ENCODE measurements at regions not wholly inside any gene's neighbourhood (a gene's known extent, or its start where the extent isn't known, plus 50 kb on each side); places are given as distances from the start of the nearest gene placed in this dataset.
"Not testable (repeated sequence)": the region's sequence is repeated elsewhere in the genome, so short reads cannot be mapped to it uniquely, and the experiment has no call there.

DNA sequence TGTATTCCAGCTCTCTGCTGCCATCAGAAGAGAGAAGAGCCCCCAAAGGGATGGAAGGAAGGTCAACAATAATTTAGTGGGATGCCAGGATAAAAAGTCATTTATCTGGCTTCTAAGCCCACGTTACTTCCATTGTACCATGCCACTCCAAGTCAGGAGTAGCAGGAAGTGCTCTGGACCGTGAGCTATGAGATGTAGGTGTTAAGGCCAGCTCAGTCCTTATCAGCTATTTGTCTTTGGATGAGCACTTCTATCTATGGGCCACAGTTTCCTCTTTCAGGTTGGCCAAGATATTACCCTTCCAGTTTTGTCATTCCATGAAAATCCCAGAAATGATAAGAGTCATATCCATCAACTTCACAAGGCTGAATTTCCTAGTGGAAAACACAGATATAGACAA, 119.4 kb upstream of the CACUL1 start:
- Mint-ChIP-seq H3K9me3 (no peaks in the 10 kb centered on the region), H3K36me3 (ENCODE audit: low read depth) (no peaks in the 10 kb centered on the region), H3K4me1 (ENCODE audit: low read depth) (no peaks in the 10 kb centered on the region), H3K27ac (no peak overlapping the region), H3K4me3 (no peak overlapping the region), H3K27me3 (ENCODE audit: low read depth) (peaks cover 21% of the 10 kb centered on the region)

DNA sequence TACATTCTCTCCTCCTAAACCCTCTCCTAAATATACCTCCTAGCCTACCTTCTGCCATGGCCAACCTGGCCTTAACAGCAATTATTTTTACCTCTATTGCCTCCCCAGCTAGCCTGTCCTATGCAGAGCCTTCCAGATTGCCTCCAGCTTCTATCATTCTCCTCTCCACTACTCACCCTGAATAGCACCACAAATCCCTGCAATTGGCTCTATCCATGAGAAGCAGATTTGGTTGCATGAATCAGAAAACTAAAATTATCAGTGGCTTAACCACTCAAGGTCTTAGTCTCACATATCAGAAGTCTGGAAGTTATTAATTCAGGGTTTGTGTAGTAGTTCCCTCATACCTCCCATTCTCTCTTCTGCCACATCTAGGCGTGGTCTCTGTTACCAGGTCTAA, 120.3 kb upstream of the CACUL1 start:
- no peaks in the 10 kb centered on the region for H3K4me1 Mint-ChIP-seq (ENCODE audit: low read depth)
- peaks cover 26% of the 10 kb centered on the region for H3K27me3 Mint-ChIP-seq (ENCODE audit: low read depth)
- H3K4me3 Mint-ChIP-seq = no peak overlapping the region

DNA sequence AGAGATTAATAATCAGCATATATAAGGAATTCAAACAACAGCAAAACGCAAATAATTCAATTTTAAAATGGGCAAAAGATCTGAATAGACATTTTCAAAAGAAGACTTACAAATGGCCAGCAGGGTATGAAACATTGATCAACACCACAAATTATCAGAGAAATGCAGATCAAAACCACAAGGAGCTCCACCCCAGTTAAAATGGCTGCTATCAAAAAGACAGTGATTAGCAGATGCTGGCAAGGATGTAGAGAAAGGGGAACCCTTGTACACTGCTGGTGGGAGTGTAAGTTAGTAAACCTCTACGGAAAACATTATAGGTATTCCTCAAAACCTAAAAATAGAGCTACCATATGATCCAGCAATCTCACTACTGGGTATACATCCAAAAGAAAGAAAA, 128.0 kb upstream of the CACUL1 start:
- Mint-ChIP-seq H3K36me3 (ENCODE audit: low read depth) (no peaks in the 10 kb centered on the region), H3K4me1 (ENCODE audit: low read depth) (no peaks in the 10 kb centered on the region), H3K9me3 (no peaks in the 10 kb centered on the region), H3K27ac (no peak overlapping the region), H3K4me3 (no peak overlapping the region), H3K27me3 (ENCODE audit: low read depth) (peaks cover 27% of the 10 kb centered on the region)

More for the DNA sequence above, 120.3 kb upstream of the CACUL1 start:
- no peaks in the 10 kb centered on the region for H3K9me3 Mint-ChIP-seq
- no peaks in the 10 kb centered on the region for H3K36me3 Mint-ChIP-seq (ENCODE audit: low read depth)
- no peak overlapping the region for H3K27ac Mint-ChIP-seq

DNA sequence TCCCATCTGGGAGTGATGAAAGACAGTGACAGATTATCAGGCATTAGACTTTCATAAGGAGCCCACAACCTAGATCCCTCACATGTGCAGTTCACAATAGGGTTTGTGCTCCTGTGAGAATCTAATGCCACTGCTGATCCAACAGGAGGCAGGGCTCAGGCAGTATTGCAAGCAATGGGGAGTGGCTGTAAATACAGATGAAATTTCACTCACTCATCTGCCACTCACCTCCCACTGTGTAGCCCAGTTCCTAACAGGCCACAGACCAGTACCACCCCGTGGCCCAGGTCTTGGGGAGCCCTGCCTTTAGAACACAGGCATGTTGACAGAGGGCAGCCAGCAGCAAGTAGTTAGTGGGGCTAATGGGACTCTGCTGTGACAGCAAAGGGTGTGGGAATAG, 137.3 kb upstream of the NANOS1 start:
- Mint-ChIP-seq H3K36me3 (ENCODE audit: low read depth) (no peaks in the 10 kb centered on the region), H3K4me3 (no peak overlapping the region), H3K27ac (no peak overlapping the region), H3K27me3 (ENCODE audit: low read depth) (peaks cover 6% of the 10 kb centered on the region), H3K4me1 (ENCODE audit: low read depth) (no peaks in the 10 kb centered on the region), H3K9me3 (peaks cover 5% of the 10 kb centered on the region)

DNA sequence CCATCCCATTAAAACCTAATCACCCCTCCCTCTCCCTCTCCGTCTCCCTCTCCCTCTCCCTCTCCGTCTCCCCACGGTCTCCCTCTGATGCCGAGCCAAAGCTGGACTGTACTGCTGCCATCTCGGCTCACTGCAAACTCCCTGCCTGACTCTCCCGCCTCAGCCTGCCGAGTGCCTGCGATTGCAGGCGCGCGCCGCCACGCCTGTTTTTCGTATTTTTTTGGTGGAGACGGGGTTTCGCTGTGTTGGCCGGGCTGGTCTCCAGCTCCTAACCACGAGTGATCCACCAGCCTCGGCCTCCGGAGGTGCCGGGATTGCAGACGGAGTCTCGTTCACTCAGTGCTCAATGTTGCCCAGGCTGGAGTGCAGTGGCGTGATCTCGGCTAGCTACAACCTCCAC, 134.6 kb upstream of the NANOS1 start:
- H3K4me1 Mint-ChIP-seq (ENCODE audit: low read depth) = not testable (repeated sequence)

DNA sequence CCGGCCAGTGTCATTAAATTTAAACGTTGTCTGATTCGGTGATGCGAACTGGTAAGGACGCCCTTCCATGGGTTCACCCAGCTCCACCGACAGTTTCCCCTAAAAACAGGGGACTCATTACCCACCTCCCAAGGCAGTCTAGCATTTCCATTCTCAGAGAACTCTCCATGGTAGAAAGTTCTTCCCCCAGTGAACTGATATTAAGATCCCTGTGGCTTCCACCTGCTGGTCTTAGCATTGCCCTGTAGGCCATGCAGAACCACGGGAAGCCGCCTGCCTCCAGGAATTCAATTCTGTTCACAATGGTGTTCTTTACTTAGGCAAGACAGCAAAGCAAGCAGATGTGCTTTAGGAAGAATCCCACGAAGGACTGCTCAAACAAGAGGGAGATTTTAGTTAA, 128.9 kb upstream of the NANOS1 start:
- Mint-ChIP-seq H3K27me3 (ENCODE audit: low read depth) (peaks cover 4% of the 10 kb centered on the region), H3K4me3 (no peak overlapping the region), H3K36me3 (ENCODE audit: low read depth) (no peaks in the 10 kb centered on the region), H3K9me3 (no peaks in the 10 kb centered on the region), H3K4me1 (ENCODE audit: low read depth) (no peaks in the 10 kb centered on the region), H3K27ac (no peak overlapping the region)

More for the DNA sequence above, 134.6 kb upstream of the NANOS1 start:
- H3K27ac Mint-ChIP-seq; H3K27me3 Mint-ChIP-seq (ENCODE audit: low read depth); H3K36me3 Mint-ChIP-seq (ENCODE audit: low read depth); H3K9me3 Mint-ChIP-seq; H3K4me3 Mint-ChIP-seq: not testable (repeated sequence)

DNA sequence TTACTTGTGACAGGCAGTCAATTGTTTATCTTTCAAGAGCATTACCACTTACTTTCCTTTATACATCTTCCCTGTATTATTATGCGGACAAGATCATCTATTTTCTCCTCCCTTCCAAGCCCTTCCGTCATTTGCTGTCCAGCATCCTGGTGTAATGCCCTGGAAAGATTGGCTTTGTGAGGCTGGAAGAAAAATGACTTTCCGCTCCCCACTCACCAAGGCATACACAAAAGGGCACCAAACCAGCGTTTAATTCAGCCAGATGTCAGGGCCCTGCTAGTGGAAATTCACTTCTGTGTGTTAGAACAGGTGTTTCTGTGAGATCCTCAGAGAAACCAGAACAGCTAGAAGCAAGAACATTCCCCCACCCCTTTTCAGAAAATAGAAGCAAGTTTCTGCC, 128.1 kb upstream of the NANOS1 start:
- peaks cover 4% of the 10 kb centered on the region for H3K27me3 Mint-ChIP-seq (ENCODE audit: low read depth)
- no peak overlapping the region for H3K27ac Mint-ChIP-seq
- H3K9me3 Mint-ChIP-seq = no peaks in the 10 kb centered on the region
- no peak overlapping the region for H3K4me3 Mint-ChIP-seq
- H3K36me3 Mint-ChIP-seq (ENCODE audit: low read depth) = no peaks in the 10 kb centered on the region
- no peaks in the 10 kb centered on the region for H3K4me1 Mint-ChIP-seq (ENCODE audit: low read depth)

DNA sequence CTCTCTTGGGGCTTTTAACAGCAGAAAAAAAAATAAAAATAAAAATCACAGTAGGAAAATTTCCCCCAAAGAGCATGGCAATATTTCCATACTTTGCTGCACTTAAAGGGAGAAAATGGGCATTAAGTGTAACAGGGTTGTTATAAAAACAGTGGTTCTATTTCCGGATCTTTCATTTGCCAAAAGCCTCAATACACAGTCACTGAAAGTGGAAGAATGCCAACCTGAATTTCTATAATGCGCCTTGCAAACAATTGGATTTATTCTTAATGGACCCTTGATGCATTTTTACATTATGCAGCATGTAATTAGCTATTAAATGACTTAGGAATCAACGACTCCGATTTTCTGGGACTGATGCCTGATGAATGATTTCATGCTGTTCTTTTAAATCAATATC, 127.6 kb upstream of the NANOS1 start:
- Mint-ChIP-seq H3K4me3 (no peak overlapping the region), H3K36me3 (ENCODE audit: low read depth) (no peaks in the 10 kb centered on the region), H3K27me3 (ENCODE audit: low read depth) (peaks cover 4% of the 10 kb centered on the region), H3K4me1 (ENCODE audit: low read depth) (no peaks in the 10 kb centered on the region), H3K27ac (no peak overlapping the region), H3K9me3 (no peaks in the 10 kb centered on the region)

DNA sequence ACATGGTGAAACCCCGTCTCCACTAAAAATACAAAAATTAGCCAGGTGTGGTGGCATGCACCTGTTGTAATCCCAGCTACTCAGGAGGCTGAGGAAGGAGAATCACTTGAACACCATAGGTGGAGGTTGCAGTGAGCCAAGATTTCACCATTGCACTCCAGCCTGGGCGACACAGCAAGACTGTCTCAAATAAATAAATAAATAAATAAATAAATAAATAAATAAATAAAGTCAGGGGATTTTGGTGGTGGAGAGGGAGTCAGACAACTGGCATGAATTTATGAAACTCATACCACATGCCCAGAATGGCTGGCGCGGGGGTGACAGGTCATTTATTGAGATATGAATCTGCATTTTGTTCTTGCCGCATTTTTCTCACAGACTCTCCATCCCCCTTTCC, 126.9 kb upstream of the NANOS1 start:
- not testable (repeated sequence) for H3K27ac Mint-ChIP-seq; H3K4me1 Mint-ChIP-seq (ENCODE audit: low read depth); H3K36me3 Mint-ChIP-seq (ENCODE audit: low read depth); H3K9me3 Mint-ChIP-seq; H3K4me3 Mint-ChIP-seq; H3K27me3 Mint-ChIP-seq (ENCODE audit: low read depth)

DNA sequence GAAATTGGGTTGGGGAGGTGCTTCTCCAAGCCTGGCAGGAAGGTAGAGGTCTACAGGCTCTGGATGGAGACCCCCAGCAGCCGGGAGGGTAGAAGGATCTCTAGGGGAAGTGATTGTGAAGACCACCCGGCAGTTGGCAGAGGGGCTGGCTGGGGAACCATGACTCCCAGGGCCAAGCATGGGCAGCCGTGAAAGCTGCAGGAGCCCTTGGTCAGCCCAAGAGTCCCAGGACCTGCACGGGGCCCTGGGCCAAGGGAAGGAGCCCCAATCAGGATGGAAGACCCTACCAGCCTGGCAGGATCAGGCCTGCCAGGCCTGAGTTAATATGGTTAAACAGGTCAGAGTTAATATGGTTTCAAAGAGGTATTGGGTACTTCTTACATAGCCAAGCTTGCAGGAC, 126.3 kb upstream of the NANOS1 start:
- peaks cover 4% of the 10 kb centered on the region for H3K27me3 Mint-ChIP-seq (ENCODE audit: low read depth)
- no peak overlapping the region for H3K4me3 Mint-ChIP-seq
- H3K9me3 Mint-ChIP-seq = no peaks in the 10 kb centered on the region
- H3K36me3 Mint-ChIP-seq (ENCODE audit: low read depth) = no peaks in the 10 kb centered on the region
- no peaks in the 10 kb centered on the region for H3K4me1 Mint-ChIP-seq (ENCODE audit: low read depth)
- no peak overlapping the region for H3K27ac Mint-ChIP-seq

DNA sequence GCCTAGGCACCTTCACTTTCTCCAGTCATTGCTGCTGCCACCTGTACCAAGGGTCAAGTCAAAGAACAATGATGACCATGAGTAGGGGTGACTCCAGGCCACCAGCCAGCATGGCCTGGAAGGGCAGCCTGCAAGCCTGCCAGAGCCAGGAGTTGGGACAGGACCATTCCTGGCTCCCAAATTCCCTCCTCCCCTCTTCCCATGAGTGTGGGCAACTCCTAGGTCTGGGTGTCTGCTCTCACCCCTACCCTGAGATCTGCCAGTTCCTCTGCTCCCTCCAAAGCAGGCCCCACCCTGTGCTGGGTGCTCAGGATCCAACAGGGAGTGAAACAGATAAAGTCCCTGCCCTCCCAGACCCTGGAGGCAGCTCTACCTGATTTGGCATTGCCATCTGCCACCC, 125.8 kb upstream of the NANOS1 start:
- Mint-ChIP-seq H3K27me3 (ENCODE audit: low read depth) (peaks cover 4% of the 10 kb centered on the region), H3K4me1 (ENCODE audit: low read depth) (no peaks in the 10 kb centered on the region)

DNA sequence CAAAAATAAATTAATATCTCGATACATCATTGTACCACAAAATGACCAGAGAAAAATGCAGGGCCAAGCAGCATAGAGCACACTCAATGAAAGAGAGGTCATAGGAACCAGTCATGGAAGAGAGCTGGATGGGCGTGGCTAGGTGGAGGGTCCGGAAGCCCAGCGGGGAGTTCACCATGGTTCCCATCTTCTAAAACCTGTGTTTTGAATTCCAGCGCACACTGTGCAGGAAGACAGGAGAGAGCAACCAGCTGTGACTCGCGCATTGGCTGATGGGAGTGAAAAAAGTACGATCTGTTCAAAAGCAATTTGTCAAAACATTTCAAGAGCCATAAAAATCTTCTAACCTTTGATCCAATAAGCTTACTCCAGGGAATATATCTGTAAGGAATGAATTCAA, 125.2 kb upstream of the NANOS1 start:
- no peak overlapping the region for H3K27ac Mint-ChIP-seq
- no peaks in the 10 kb centered on the region for H3K36me3 Mint-ChIP-seq (ENCODE audit: low read depth)
- no peaks in the 10 kb centered on the region for H3K9me3 Mint-ChIP-seq
- no peak overlapping the region for H3K4me3 Mint-ChIP-seq
- peaks cover 4% of the 10 kb centered on the region for H3K27me3 Mint-ChIP-seq (ENCODE audit: low read depth)
- no peaks in the 10 kb centered on the region for H3K4me1 Mint-ChIP-seq (ENCODE audit: low read depth)

More for the DNA sequence above, 125.8 kb upstream of the NANOS1 start:
- Mint-ChIP-seq H3K9me3 (no peaks in the 10 kb centered on the region), H3K27ac (no peak overlapping the region), H3K4me3 (no peak overlapping the region), H3K36me3 (ENCODE audit: low read depth) (no peaks in the 10 kb centered on the region)

DNA sequence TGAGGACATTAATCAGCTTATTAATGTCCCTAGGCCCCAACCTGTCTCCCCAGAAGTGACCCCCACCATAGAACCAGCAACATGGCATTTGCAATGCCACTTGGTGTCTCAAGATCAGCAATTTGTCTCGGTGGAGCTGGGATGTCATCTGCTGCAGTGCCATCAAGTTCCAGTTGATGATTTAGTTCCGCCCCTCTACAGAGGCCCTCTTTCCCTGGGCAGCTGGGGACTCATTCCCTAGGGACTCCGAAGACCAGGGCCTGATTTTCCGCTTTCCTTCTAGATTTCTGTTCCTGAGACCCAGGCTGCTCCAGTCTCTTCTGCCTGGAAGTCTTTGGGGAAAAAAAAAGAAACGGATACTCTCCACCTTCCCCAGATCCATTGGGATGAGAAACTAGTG, 122.5 kb upstream of the NANOS1 start:
- Mint-ChIP-seq H3K4me1 (ENCODE audit: low read depth) (no peaks in the 10 kb centered on the region), H3K27me3 (ENCODE audit: low read depth) (no peaks in the 10 kb centered on the region), H3K36me3 (ENCODE audit: low read depth) (no peaks in the 10 kb centered on the region), H3K9me3 (no peaks in the 10 kb centered on the region), H3K4me3 (no peak overlapping the region), H3K27ac (no peak overlapping the region)

DNA sequence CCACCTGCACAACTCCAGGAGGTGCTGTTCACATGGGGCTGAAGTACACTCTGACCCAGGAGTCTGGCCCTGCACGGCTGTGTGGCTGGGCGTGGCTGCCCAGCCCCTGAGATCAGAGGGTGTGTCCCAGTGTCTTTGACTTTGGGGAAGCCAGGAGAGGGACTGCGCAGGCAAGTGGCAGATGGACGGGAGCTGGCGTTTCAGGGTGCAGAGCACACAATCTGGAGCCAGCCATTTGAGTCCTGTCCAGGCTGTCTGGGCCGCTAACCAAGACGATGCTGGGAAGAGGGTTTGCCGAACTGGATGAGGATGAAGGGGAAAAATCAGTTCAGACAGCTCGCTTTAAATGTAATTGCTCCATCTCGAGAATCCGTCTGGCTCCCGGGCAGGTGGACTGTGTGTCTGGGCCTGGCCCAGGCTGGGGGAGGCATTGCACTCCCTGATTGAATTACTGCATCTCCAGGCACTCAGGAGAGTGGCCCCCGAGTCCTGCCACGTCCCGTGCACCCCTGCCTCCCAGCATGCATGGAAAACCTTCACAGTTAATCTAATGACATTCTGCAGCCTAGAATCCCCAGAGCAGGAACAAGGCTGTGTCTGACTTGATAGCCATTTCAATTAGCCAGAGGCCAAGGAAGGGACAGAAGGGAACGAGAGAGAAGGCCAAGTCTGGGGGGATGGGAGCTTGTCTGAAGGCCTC, 120.8 kb upstream of the NANOS1 start:
- no peaks in the 10 kb centered on the region for H3K36me3 Mint-ChIP-seq (ENCODE audit: low read depth)
- no peaks in the 10 kb centered on the region for H3K9me3 Mint-ChIP-seq
- H3K27me3 Mint-ChIP-seq (ENCODE audit: low read depth) = no peaks in the 10 kb centered on the region
- H3K27ac Mint-ChIP-seq = no peak overlapping the region
- H3K4me1 Mint-ChIP-seq (ENCODE audit: low read depth) = no peaks in the 10 kb centered on the region
- H3K4me3 Mint-ChIP-seq = no peak overlapping the region

DNA sequence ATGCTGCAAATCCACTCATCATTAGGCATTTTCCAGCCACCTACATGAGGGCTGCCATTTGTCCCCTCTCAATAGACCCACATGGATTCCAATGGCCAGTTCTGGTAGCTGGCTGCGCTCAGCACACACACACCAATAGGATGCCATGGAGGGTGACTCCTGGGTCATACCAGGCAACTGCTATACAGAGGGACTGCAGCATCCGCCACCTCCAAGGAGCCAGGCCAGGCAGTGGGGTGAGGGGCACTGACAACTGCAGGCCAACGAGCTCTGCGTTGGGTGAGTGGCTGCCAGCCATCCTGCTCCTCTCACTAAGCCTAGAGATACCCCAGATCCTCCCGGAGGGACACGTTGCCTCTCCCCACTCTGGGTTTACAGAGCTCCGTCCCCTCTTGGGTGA, 118.8 kb upstream of the NANOS1 start:
- Mint-ChIP-seq H3K4me3 (no peak overlapping the region), H3K36me3 (ENCODE audit: low read depth) (no peaks in the 10 kb centered on the region), H3K9me3 (no peaks in the 10 kb centered on the region), H3K27me3 (ENCODE audit: low read depth) (no peaks in the 10 kb centered on the region), H3K27ac (no peak overlapping the region), H3K4me1 (ENCODE audit: low read depth) (no peaks in the 10 kb centered on the region)

DNA sequence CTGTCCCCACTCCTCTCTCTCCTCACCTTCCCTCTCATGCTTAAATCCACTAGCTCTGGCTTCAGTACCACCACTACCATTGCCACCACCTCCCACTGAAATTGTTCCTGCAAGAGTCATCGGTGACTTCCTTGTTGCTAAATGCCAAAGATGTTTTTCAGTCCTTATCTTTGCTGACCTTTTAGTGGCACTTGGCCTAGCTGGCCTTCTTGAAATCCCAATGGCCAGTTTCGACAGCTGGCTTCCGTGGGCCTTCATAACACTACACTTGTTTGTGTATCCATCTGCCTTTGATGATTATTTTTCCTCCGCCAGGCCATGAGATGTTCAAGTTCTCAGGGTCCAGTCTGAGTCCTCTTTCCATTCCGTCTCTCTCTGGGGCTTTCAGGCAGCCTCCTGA, 118.2 kb upstream of the NANOS1 start:
- no peak overlapping the region for H3K4me3 Mint-ChIP-seq
- H3K36me3 Mint-ChIP-seq (ENCODE audit: low read depth) = no peaks in the 10 kb centered on the region

More for the DNA sequence above, 118.2 kb upstream of the NANOS1 start:
- no peaks in the 10 kb centered on the region for H3K27me3 Mint-ChIP-seq (ENCODE audit: low read depth)
- no peaks in the 10 kb centered on the region for H3K9me3 Mint-ChIP-seq
- H3K27ac Mint-ChIP-seq = no peak overlapping the region
- no peaks in the 10 kb centered on the region for H3K4me1 Mint-ChIP-seq (ENCODE audit: low read depth)
